ENCODE measurements at regions not wholly inside any gene's neighbourhood (a gene's known extent, or its start where the extent isn't known, plus 50 kb on each side); places are given as distances from the start of the nearest gene placed in this dataset.

- peaks cover 11% of the 10 kb centered on the region for H3K9me3 Mint-ChIP-seq (ENCODE audit: unreplicated experiment)
- H3K4me1 Mint-ChIP-seq (ENCODE audit: low read depth, unreplicated experiment): no peaks in the 10 kb centered on the region
- no peak overlapping the region for H3K27ac Mint-ChIP-seq (ENCODE audit: unreplicated experiment)
- no peak for TF ChIP-seq CTCF (IDR thresholded peaks at IDR 0.05; ENCODE audit: partially characterized antibody, unreplicated experiment)
- peaks cover 4% of the 10 kb centered on the region for H3K27me3 Mint-ChIP-seq (ENCODE audit: unreplicated experiment)
- no peak for DNase-seq
- no peak overlapping the region for H3K4me3 Mint-ChIP-seq (ENCODE audit: unreplicated experiment)
- H3K36me3 Mint-ChIP-seq (ENCODE audit: unreplicated experiment): peaks cover 9% of the 10 kb centered on the region
Measured at GRCh38 chr2:134073023-134073422, 180.8 kb upstream of the MGAT5 start.

- Mint-ChIP-seq H3K27ac (ENCODE audit: unreplicated experiment) (no peak overlapping the region), H3K36me3 (ENCODE audit: unreplicated experiment) (peaks cover 9% of the 10 kb centered on the region), H3K4me1 (ENCODE audit: low read depth, unreplicated experiment) (peaks cover 1% of the 10 kb centered on the region), H3K4me3 (ENCODE audit: unreplicated experiment) (no peak overlapping the region), H3K27me3 (ENCODE audit: unreplicated experiment) (peaks cover 2% of the 10 kb centered on the region), H3K9me3 (ENCODE audit: unreplicated experiment) (peaks cover 11% of the 10 kb centered on the region)
- DNase-seq: no peak
- TF ChIP-seq CTCF (IDR thresholded peaks at IDR 0.05; ENCODE audit: partially characterized antibody, unreplicated experiment): no peak
Measured at GRCh38 chr2:134074619-134075018, 179.3 kb upstream of the MGAT5 start.

GRCh38 chr2:134075204-134075603 is 178.7 kb upstream of the MGAT5 start:
- TF ChIP-seq CTCF (IDR thresholded peaks at IDR 0.05; ENCODE audit: partially characterized antibody, unreplicated experiment): no peak
- Mint-ChIP-seq H3K27me3 (ENCODE audit: unreplicated experiment) (peaks cover 2% of the 10 kb centered on the region), H3K4me3 (ENCODE audit: unreplicated experiment) (no peak overlapping the region), H3K27ac (ENCODE audit: unreplicated experiment) (no peak overlapping the region), H3K4me1 (ENCODE audit: low read depth, unreplicated experiment) (peaks cover 6% of the 10 kb centered on the region), H3K9me3 (ENCODE audit: unreplicated experiment) (peaks cover 11% of the 10 kb centered on the region), H3K36me3 (ENCODE audit: unreplicated experiment) (peaks cover 9% of the 10 kb centered on the region)
- DNase-seq: no peak

GRCh38 chr2:134078354-134078753 is 175.5 kb upstream of the MGAT5 start:
- Mint-ChIP-seq H3K27ac (ENCODE audit: unreplicated experiment) (no peak overlapping the region), H3K9me3 (ENCODE audit: unreplicated experiment) (peaks cover 13% of the 10 kb centered on the region), H3K27me3 (ENCODE audit: unreplicated experiment) (peaks cover 4% of the 10 kb centered on the region), H3K36me3 (ENCODE audit: unreplicated experiment) (peaks cover 9% of the 10 kb centered on the region), H3K4me1 (ENCODE audit: low read depth, unreplicated experiment) (peaks cover 18% of the 10 kb centered on the region), H3K4me3 (ENCODE audit: unreplicated experiment) (no peak overlapping the region)
- no peak for DNase-seq
- no peak for TF ChIP-seq CTCF (IDR thresholded peaks at IDR 0.05; ENCODE audit: partially characterized antibody, unreplicated experiment)

GRCh38 chr2:134079373-134079772 is 174.5 kb upstream of the MGAT5 start:
- TF ChIP-seq CTCF (IDR thresholded peaks at IDR 0.05; ENCODE audit: partially characterized antibody, unreplicated experiment): no peak
- Mint-ChIP-seq H3K36me3 (ENCODE audit: unreplicated experiment) (peaks cover 9% of the 10 kb centered on the region), H3K4me1 (ENCODE audit: low read depth, unreplicated experiment) (peaks cover 18% of the 10 kb centered on the region), H3K27ac (ENCODE audit: unreplicated experiment) (no peak overlapping the region), H3K27me3 (ENCODE audit: unreplicated experiment) (peaks cover 4% of the 10 kb centered on the region), H3K4me3 (ENCODE audit: unreplicated experiment) (no peak overlapping the region), H3K9me3 (ENCODE audit: unreplicated experiment) (peaks cover 13% of the 10 kb centered on the region)
- DNase-seq: no peak

Data from glutamatergic neuron (in vitro differentiated cells).